Cardiac fibroblast (primary cell): ENCODE measurements at regions not wholly inside any gene's neighbourhood (a gene's known extent, or its start where the extent isn't known, plus 50 kb on each side); places are given as distances from the start of the nearest gene placed in this dataset.
"Not testable (repeated sequence)": the region's sequence is repeated elsewhere in the genome, so short reads cannot be mapped to it uniquely, and the experiment has no call there.

Experiments used
- DNase-seq, 2 donors: peaks; one replicate each; pipeline versions ENCODE4 v3.0.0 to v3.0.0-alpha.2; 2010; ENCODE audit warnings: low read depth in 2 of 2
- H3K4me3 ChIP-seq, 2 donors: replicated peaks in 1 of 2; 1 replicate in 1 of 2; 2 replicates in 1 of 2; pipeline ENCODE4 v1.5.1; 2011; ENCODE audit warnings: low read depth in 2 of 2, low read length in 2 of 2, mild to moderate bottlenecking in 2 of 2, moderate library complexity in 1 of 2
- TF ChIP-seq, protein P1 (sequence below): IDR thresholded peaks from one replicate; pipeline ENCODE4 v1.5.1; 2011; ENCODE audit warnings: low read depth, mild to moderate bottlenecking, low read length, inconsistent platforms

DNA sequence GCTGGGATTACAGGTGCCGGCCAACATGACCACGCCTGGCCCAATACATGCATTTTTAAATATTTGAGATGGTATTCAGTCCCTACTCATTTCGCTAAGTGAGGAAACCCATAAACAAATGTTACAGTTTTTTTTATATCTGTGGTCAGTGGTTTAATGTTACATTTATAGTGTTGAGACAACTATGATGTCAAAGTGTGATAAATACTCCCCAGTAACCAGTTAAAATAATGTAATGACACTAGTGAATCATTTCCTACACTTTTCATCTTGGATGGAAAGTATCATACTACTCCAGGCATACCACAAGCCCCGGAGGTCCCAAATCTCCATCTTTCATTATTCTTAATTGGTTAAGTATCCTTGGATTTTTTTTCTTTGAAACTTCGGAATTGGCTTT lies 87.5 kb upstream of the KIF26B start:
- H3K4me3 ChIP-seq: no peak overlapping the region
- peak; percentile 16 to 29 for DNase-seq
- TF ChIP-seq, protein P1, sequence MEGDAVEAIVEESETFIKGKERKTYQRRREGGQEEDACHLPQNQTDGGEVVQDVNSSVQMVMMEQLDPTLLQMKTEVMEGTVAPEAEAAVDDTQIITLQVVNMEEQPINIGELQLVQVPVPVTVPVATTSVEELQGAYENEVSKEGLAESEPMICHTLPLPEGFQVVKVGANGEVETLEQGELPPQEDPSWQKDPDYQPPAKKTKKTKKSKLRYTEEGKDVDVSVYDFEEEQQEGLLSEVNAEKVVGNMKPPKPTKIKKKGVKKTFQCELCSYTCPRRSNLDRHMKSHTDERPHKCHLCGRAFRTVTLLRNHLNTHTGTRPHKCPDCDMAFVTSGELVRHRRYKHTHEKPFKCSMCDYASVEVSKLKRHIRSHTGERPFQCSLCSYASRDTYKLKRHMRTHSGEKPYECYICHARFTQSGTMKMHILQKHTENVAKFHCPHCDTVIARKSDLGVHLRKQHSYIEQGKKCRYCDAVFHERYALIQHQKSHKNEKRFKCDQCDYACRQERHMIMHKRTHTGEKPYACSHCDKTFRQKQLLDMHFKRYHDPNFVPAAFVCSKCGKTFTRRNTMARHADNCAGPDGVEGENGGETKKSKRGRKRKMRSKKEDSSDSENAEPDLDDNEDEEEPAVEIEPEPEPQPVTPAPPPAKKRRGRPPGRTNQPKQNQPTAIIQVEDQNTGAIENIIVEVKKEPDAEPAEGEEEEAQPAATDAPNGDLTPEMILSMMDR: no peak

GRCh38 chr1:245062741-245063305 lies 92.0 kb upstream of the KIF26B start:
- TF ChIP-seq, protein P1: no peak
- no peak for DNase-seq
- no peak overlapping the region for H3K4me3 ChIP-seq

DNA sequence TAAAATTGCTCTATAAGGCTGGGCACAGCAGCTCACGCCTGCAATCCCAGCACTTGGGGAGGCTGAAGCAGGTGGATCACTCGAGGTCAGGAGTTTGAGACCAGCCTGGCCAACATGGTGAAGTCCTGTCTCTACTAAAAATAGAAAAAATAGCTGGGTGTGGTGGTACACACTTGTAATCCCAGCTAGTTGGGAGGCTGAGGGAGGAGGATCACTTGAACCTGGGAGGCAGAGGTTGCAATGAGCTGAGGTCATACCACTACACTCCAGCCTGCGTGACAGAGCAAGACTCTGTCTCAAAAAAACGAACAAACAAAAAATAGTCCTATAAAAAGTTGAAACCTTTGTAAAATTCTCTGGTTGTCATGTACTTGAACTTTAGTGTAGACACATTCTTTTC lies 93.0 kb upstream of the KIF26B start:
- not testable (repeated sequence) for DNase-seq, H3K4me3 ChIP-seq

GRCh38 chr1:245060684-245061374 lies 94.0 kb upstream of the KIF26B start:
- H3K4me3 ChIP-seq: no peak overlapping the region
- TF ChIP-seq, protein P1: no peak
- DNase-seq: peak; percentile 28 to 95

- no peak for DNase-seq
- no peak overlapping the region for H3K4me3 ChIP-seq
- TF ChIP-seq, protein P1: no peak
Measured at GRCh38 chr1:245059806-245060424, 94.9 kb upstream of the KIF26B start.

GRCh38 chr1:245058882-245059281 lies 95.9 kb upstream of the KIF26B start:
- H3K4me3 ChIP-seq: no peak overlapping the region
- DNase-seq: no peak
- TF ChIP-seq, protein P1: no peak

- DNase-seq: no peak
- TF ChIP-seq, protein P1: no peak
- no peak overlapping the region for H3K4me3 ChIP-seq
Measured at GRCh38 chr1:245058436-245058835, 96.3 kb upstream of the KIF26B start.
